Activated CD8-positive, alpha-beta memory T cell treated with anti-CD3 and anti-CD28 coated beads for 36 hours (primary cell): ENCODE measurements at regions not wholly inside any gene's neighbourhood (a gene's known extent, or its start where the extent isn't known, plus 50 kb on each side); places are given as distances from the start of the nearest gene placed in this dataset.
"Not testable (repeated sequence)": the region's sequence is repeated elsewhere in the genome, so short reads cannot be mapped to it uniquely, and the experiment has no call there.

Experiments used
- CTCF ChIA-PET: fragments of 350-600 bp; sonication (Branson Sonifier 250); formaldehyde crosslinking; loops from one replicate; lab custom pipeline; 2021; ENCODE audit warnings: antibody characterized with exemption; lab: Charles Lee
- POLR2A ChIA-PET: fragments of 350-600 bp; sonication (Branson Sonifier 250); formaldehyde crosslinking; loops from one replicate; lab custom pipeline; 2021; ENCODE audit warnings: antibody characterized with exemption; lab: Charles Lee

DNA sequence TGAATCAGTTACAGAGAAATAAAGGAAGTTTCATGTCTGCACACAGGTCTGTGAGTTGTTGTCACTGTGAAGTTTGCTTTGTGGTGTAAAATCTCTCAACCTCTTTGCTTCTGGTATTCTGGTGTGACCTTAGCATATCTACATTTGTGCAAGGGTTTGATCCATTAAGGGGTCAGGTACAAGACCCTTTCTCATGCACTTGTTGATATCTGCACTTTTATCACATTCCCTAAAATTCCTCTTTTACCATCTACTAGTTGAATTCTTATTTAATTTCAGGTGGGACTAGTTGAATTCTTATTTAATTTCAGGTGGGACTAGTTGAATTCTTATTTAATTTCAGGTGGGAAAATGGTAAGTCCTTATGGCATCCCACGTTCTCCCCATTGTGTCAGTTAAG lies 306.7 kb upstream of the ZNF608 start:
- ChIA-PET CTCF (no interaction called here), POLR2A (no interaction called here)

DNA sequence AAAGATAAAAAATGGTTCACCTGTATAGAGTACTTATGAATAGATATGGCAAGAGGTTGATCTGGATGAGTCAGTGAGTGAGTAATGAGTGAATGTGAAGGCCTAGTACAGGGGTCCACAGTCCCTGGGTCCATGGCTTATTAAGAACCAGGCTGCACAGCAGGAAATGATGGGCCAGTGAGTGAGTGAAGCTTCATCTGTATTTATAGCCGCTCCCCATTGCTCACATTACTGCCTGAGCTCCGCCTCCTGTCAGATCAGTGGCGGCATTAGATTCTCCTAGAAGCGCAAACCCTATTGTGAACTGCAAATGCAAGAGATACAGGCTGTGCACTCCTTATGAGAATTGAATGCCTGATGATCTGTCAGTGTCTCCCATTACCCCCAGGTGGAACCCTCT lies 307.7 kb upstream of the ZNF608 start:
- POLR2A ChIA-PET: no interaction called here
- CTCF ChIA-PET: no interaction called here

DNA sequence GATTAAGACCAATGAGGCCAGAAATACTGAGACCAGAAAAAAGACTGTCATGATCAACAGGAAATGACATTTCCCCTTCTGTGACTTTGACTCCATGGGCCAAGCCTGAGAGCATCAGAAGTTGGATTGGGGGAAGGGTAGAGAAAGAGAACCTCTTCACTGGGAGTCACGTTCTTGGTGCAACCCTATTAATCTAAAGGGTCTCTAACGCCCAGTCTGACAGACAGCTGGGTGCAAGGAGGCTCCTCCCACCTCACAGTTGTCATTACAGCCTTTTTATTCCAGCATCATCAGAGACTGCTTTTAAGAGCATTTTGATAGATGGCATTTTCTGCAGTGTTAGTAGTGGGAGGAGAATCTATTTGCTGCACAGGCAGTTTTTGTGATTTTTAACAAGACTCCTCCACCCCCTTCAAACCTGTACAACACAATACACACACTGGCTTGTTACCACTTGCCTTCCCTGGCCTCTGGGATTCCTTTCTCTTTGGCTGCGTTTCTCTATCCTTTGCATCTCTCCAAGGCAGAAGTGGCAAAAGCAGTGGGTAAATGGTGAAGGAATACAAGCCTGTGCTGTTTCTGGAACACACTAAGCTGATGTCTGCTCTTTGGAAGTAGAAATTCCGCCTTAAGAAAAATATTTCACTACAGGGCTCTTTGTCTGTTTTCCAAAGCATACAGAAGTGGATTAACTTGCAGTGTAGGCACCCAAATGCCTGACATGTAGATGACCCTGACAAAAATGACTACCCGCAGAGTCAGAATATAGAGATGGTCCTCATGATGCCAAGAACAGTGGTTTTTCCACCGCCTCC lies 310.4 kb upstream of the ZNF608 start:
- ChIA-PET POLR2A (no interaction called here), CTCF (no interaction called here)

DNA sequence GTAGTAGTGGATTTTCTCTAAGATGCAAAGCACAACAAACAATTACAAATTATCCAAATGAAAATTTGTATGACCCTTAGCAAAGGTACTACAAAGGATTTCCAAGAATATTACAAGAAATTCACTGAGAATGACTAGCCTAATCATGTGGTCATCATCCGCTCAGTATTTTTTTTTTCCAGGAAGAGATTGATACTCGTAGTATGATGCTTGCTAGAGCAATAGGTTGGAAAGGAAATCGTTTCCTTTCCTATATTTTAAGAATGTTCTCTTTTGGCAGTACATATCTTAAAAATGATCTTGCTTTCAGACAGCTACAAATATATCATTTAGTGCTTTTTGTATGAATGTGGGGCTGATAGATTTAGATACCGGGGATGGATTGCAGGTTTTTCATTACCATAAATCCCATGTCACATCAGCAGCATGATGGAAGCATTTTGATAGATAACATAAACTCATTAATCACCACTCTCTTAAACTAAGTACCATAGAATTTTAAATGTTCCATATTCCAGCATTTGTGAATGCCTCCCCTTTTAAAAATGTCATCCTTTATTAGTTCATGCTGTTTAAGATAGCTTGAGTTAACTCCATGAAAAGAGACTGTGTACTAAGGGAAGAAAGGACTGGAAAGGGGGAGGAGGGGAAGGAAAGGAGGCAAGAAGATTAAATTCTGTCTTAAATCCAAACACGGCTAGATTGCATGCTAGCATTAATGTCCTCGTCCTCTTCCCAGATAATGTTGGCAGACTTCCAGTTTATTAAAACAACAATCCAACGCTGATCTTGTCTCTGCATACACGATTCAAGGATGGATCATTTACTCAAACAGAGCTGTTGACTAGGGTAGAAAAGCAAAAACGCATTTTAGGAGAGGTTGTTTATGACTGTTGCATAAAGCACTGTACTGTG lies 311.7 kb upstream of the ZNF608 start:
- ChIA-PET CTCF (no interaction called here), POLR2A (no interaction called here)

DNA sequence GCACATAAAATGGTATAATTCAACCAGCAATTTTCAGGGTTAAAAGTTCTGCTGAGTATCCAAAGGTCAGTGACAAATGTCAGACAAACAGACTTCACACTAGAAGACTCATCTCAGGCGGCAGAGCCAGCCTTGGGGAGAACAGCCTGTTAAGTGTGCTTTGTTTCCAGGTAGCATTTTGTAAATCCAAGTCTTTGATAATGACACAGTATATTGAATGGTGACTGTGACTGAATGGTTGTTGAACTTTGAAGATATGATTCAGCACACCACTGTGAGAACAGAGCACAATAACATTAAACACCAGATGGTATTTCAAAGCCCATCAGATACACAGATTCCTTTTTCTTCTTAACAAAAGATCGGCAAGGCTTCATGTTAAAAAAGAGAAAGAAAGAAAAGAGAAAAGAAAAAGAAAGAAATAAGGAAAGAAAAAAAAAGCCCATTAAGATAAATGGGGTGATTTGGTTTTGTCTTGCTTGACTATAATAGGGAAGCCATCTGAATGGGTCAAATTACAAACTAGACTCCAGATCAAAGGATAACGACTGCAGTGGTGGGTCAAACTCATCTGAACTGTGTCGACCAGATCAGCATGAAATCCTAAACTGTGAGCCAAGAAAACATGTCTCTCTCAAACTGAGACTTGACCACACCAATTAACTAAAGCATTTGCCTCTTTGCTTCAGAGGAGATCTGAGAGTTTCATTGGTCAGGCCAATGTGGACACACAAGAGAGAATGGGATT lies 313.0 kb upstream of the ZNF608 start:
- ChIA-PET CTCF (no interaction called here), POLR2A (no interaction called here)

DNA sequence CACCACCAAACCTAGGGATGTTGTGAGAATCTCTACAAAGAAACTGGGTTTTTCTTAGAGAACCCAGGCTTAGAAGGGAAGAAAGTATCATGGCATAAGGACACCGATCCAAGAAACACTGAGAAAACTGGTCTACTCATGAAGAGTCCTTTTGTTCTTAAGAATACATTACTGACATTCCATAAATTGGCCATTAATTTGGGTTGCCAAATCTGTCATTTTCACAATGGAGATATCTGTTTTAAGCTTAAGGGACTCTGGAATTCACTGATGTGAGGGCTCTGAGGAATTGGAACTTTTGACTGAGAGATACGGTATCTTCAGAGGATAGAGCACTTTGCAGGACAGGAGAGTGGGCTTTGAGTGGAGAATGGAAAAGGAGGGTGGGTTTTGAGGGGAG lies 315.3 kb upstream of the ZNF608 start:
- POLR2A ChIA-PET: no interaction called here
- CTCF ChIA-PET: no interaction called here

DNA sequence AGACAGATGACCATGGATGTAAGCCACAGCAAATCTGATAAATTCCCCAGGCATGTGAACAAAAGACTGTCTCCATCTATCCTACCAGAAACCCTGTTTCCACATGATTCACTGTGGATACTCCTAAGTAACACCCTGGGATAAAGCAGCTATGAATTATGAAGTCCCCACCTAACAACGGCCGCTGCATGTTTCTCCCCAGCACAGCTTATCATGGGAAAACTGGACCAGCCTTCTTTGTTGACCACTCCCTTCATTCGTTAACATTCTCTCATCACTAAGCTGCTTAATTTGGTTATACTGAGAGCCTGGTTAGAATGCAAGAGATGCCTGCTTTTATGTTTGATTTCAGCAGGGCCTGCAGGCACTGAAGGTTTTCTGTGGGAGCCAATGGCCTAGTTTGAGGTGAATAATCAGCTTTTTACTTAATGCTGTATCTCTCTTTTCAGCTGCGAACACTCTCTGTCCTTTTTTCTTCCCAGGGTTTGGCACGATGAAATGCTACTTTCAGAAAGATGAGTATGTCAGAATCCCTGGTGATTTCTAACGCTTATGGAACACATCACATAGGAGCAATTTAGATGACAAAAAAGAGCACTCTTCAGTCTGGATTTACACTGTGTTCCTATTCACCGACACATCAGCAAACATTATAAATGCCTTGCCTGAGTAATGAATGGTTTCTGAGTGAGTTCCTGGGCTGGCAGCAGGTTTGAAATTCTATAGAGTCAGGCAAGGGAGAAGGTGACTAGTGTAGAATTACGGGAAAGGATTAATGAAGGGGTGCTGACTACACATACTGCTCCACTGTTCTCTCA lies 318.4 kb upstream of the ZNF608 start:
- ChIA-PET CTCF (no interaction called here), POLR2A (no interaction called here)

DNA sequence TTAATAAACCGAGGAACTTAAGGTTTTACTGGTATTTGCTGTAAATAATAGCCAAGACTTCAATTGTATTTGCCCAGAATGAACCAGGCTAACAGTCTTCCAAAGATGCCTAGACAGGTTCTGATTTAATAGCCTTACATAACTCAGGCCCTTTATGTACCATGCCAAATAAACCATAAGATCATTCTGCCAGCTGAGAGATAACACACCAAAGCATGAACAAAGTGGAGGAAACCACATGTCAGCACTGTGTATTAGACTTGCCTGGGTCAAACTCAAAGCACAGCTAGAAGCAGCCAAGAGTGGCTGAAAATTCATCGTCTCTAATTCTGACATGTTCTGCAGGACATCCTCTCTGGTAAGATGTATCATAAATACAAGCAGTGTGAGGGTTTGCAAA lies 319.3 kb upstream of the ZNF608 start:
- ChIA-PET POLR2A (no interaction called here), CTCF (no interaction called here)

DNA sequence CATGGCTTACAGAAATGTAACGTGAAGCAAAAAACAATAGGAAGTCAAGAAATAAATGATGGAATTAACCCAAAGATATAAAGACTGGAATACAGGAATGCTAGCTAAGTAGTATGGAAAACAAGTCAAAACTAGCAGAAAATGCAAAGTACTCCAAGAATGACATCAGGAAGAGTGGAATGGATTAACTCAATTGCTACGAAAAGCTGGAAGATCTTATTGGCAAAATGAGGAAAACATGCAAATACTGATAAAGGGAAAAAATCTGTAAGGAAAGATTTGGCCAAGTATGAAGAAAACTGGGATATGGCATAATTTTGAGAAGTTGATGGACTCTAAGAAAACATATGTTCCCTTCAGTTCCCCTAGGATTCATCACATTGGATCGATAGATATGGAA lies 324.5 kb upstream of the ZNF608 start:
- POLR2A ChIA-PET: no interaction called here
- CTCF ChIA-PET: no interaction called here

DNA sequence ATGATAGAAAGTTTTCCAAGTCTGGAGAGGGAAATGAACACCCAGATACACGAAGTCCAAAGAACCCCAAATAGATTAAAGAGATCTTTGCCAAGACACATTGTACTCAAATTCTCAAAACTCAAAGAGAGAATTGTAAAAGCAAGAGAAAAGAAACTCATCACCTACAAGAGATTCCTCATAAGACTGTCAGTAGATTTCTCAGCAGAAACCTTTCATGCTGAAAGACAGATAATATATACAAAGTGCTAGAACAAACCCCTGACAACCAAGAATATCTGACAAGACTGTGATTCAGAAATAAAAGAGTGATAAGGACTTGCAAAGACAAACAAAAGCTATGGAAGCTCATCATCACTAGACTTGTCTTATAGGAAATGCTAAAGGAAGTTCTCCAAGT lies 326.7 kb upstream of the ZNF608 start:
- POLR2A ChIA-PET: no interaction called here
- CTCF ChIA-PET: no interaction called here

DNA sequence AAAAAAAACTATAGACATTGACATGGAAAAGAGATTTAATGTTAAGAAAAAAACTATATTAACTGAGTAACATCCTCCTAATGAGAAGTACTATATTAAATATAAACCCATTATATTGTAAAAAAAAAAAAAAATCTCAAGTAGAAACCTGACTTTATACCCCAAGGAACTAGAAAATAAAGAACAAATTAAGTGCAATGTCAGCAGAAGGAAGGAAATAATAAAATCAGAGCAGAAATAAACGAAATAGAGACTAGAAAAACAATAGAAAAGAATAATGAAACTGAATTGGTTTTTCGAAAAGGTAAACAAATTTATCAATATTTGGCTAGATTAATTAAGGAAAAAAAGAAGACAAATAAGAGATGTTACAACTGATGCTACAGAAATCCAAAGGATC lies 329.1 kb upstream of the ZNF608 start:
- POLR2A ChIA-PET: no interaction called here

DNA sequence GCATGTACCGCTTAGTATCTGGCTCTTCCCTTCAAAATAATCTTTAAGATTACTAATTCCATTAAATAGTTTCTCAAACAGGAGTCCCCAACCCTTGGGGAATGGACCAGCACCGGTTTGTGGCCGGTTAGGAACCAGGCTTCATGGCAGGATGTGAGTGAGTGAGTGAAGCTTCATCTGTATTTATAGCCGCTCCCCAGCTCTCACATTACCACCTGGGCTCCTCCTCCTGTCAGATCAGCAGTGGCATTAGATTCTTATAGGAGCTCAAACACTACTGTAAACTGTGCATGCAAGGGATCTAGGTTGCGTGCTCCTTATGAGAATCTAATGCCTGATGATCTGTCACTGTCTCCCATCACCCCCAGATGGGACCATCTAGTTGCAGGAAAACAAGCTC lies 332.6 kb upstream of the ZNF608 start:
- CTCF ChIA-PET: interaction anchor here (0.6 kb wide), 1 partner anchor 15 kb away, joined by 3 read pairs; no protein-coding TSS in a partner anchor
- POLR2A ChIA-PET: not testable (repeated sequence)

More for the DNA sequence above, 329.1 kb upstream of the ZNF608 start:
- CTCF ChIA-PET: no interaction called here

DNA sequence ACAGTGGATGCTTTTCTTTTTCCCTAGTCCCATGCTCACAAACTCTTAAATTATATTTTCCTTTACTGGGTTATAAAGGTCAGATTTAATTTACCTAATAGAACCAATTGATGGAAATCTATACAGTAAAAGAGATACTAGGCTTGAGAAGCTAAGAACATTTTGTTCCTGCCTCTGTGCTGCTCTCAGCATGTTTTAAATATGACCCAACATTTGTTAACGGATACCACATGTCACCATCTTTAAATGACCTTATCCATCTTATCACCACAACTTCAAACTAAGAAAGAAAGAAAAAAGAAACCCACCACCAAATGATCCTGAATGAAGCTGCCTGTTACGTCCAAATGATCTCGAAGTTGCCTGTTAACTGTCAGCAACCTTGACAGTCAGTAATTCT lies 334.7 kb upstream of the ZNF608 start:
- ChIA-PET CTCF (no interaction called here), POLR2A (no interaction called here)

DNA sequence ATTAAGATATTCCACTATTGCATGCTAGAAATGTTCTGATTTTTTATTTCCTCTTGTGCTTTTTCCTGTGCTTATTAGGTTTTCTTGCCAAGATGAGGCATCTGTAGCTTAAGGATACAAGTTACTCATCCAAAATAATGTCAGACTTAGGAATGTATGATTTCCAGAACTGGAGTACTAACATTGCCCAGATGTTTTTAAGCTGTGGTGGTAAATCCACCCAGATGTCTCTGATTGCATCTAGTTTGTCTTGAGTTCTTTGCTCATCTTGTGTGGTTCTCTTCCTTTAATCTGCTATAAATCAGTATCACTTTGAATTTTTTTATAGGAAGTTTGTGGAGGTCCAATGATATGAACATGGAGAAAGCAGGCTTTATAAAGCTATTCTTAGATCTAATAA lies 337.5 kb upstream of the ZNF608 start:
- POLR2A ChIA-PET: no interaction called here
- CTCF ChIA-PET: no interaction called here

DNA sequence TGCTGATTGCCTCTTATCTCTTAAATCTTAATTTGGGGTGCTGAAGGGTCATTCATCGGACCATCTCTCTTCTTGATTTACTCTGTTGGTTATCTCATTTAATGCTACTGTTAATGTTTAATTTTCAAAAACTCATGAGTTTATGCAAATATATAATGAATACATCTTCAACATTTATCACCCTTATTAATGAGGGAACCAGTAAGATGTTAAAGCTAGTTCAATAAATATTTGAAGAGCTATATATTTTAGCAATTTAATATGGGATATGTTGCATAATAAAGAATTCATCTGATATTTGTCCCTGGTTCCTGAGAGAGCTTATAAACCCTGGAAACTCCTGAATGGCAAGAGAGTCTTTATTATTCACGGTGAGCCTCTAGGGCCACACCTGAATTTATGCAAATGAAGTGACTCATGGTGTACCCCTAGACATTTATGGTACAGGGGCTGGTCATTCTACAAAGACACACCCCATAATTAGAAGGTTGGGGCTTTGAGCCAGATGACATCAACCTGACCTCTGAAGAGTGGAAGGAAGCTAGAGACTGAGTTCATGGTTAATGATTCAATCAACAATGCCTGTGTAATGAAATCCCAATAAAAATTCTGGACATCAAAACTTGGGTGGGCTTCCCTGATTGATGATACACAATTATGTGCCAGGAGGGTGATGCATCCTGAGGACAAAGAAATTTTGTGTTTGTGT lies 339.5 kb upstream of the ZNF608 start:
- POLR2A ChIA-PET: no interaction called here
- CTCF ChIA-PET: no interaction called here

DNA sequence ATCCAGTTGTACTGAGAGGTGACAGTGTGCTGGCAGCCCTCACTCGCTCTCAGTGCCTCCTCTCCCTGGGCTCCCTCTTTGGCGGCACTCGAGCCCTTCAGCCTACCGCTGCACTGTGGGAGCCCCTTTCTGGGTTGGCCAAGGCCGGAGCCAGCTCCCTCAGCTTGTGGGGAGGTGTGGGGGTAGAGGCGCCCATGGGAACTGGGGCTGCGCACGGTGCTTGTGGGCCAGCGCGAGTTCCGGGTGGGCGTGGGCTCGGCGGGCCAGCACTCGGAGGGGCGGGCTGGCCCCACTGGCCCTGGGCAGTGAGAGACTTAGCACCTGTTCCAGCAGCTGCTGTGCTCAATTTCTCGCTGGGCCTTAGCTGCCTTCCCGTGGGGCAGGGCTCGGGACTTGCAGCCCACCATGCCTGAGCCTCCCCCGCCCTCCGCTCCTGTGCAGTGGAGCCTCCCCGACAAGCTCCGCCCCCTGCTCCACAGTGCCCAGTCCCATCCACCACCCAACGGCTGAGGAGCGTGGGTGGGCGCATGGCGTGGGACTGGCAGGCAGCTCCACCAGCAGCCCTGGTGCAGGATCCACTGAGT lies 342.2 kb upstream of the ZNF608 start:
- POLR2A ChIA-PET: no interaction called here
- CTCF ChIA-PET: no interaction called here

DNA sequence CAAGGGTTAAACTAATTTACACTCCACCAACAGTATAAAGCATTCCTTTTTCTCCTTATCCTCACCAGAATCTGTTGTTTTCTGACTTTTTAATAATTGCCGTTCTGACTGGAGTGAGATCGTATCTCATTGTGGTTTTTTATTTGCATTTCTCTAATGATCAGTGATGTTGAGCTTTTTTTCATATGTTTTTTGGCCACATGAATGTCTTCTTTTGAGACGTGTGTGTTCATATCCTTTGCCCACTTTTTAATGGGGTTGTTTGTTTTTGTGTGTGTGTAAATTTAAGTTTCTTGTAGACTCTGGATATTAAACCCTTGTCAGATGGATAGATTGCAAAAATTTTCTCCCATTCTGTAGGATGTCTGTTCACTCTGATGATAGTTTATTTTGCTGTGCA lies 345.7 kb upstream of the ZNF608 start:
- POLR2A ChIA-PET, CTCF ChIA-PET: not testable (repeated sequence)

DNA sequence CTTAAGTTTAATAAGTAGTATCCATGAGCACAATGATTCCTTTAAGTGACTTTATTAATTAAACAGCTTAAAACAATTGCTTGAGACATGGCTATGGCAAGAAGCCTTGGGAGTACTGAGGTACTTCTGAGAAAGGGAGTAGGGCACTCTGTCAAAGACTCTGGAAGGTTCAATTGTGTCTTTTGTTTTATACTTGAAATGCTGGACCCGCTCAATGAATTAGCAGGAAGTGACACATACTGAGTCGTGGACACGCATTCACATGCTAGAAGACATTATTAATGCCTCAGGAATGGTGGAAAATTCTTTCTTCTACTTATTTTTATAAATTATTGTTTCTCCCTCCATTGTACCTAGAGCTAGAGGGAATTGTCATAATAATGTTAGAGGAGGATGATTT lies 347.3 kb upstream of the ZNF608 start:
- CTCF ChIA-PET: interaction anchor here (1.1 kb wide), 1 partner anchor 15 kb away, joined by 3 read pairs; no protein-coding TSS in a partner anchor

More for the DNA sequence above, 347.3 kb upstream of the ZNF608 start:
- POLR2A ChIA-PET: no interaction called here
